IMR-90 (cell line): ENCODE measurements at regions not wholly inside any gene's neighbourhood (a gene's known extent, or its start where the extent isn't known, plus 50 kb on each side); places are given as distances from the start of the nearest gene placed in this dataset.
A peak's percentile ranks its signal among the peaks of the same experiment; 100 is the strongest.

Source experiments
- ATAC-seq: fragments of 200-7000 bp; cut with Tn5 transposase; 2 replicates; pipeline ENCODE4 v1.9.1; 2020; ENCODE audit warnings: low read depth, mild to moderate bottlenecking, moderate library complexity
- BruUV-seq: library from RNA; stranded (reverse); fragments of 400-500 nt; replicated peaks from 2 replicates; lab custom pipeline; 2021; lab: Mats Ljungman, UMichigan
- CTCF ChIA-PET: fragments of 300-600 bp; formaldehyde crosslinking; extraction: SDS; loops from one replicate; lab custom pipeline; 2021; ENCODE audit warnings: antibody characterized with exemption; lab: Yijun Ruan, JAX
- POLR2A ChIA-PET: fragments of 300-600 bp; sonication (Branson Sonifier 250); formaldehyde crosslinking; loops from one replicate; lab custom pipeline; 2022; ENCODE audit warnings: antibody characterized with exemption; ENCODE audit not compliant: unreplicated experiment; lab: Charles Lee
- DNase-seq: peaks from one replicate; pipeline ENCODE4 v3.0.0; 2013
- H2AFZ ChIP-seq: replicated peaks from 2 replicates; pipeline ENCODE3; 2013; ENCODE audit warnings: low read length, mild to moderate bottlenecking; ENCODE audit not compliant: poor library complexity
- H2AK5ac ChIP-seq: 2 replicates; pipeline ENCODE4 v1.6.1; 2013; ENCODE audit warnings: low read depth, low read length, inconsistent platforms
- H2AK9ac ChIP-seq: replicated peaks from 2 replicates; pipeline ENCODE3; 2013; ENCODE audit warnings: mild to moderate bottlenecking, low read depth, low read length, moderate library complexity; ENCODE audit not compliant: poor library complexity
- H2BK120ac ChIP-seq: 2 replicates; pipeline ENCODE4 v1.6.1; 2013; ENCODE audit warnings: low read depth, low read length, inconsistent platforms
- H2BK15ac ChIP-seq: 3 replicates; pipeline ENCODE4 v1.6.1; 2013; ENCODE audit warnings: low read depth, low read length, inconsistent platforms
- H2BK20ac ChIP-seq: 2 replicates; pipeline ENCODE4 v1.6.1; 2013; ENCODE audit warnings: low read depth, mild to moderate bottlenecking, inconsistent platforms, low read length, moderate library complexity
- H2BK5ac ChIP-seq: 2 replicates; pipeline ENCODE4 v1.6.1; 2013; ENCODE audit warnings: mild to moderate bottlenecking, low read depth, low read length, inconsistent platforms; ENCODE audit not compliant: poor library complexity, severe bottlenecking
- H3K14ac ChIP-seq: replicated peaks from 2 replicates; pipeline ENCODE4 v1.6.1; 2013; ENCODE audit warnings: low read depth, low read length, inconsistent platforms
- H3K18ac ChIP-seq: 2 replicates; pipeline ENCODE4 v1.6.1; 2013; ENCODE audit warnings: low read depth, low read length, control low read depth
- H3K23ac ChIP-seq: 2 replicates; pipeline ENCODE4 v1.6.1; 2013; ENCODE audit warnings: low read depth, low read length, inconsistent platforms
- H3K27ac ChIP-seq: 2 replicates; pipeline ENCODE4 v1.5.1; 2013; ENCODE audit warnings: mild to moderate bottlenecking, control low read depth, low read length; ENCODE audit not compliant: insufficient read depth
- H3K27me3 ChIP-seq: 2 replicates; pipeline ENCODE4 v1.6.1; 2013; ENCODE audit warnings: low read length; ENCODE audit not compliant: control insufficient read depth, insufficient read depth
- H3K36me3 ChIP-seq: 2 replicates; pipeline ENCODE4 v1.6.1; 2013; ENCODE audit warnings: low read length, mixed read lengths; ENCODE audit not compliant: control insufficient read depth, insufficient read depth
- H3K4ac ChIP-seq: 2 replicates; pipeline ENCODE4 v1.6.1; 2013; ENCODE audit warnings: low read depth, low read length, inconsistent platforms
- H3K4me1 ChIP-seq: 2 replicates; pipeline ENCODE4 v1.6.1; 2013; ENCODE audit warnings: low read length, mixed read lengths; ENCODE audit not compliant: control insufficient read depth, insufficient read depth
- H3K4me2 ChIP-seq: 2 replicates; pipeline ENCODE4 v1.6.1; 2013; ENCODE audit warnings: low read depth, mild to moderate bottlenecking, control low read depth, low read length, moderate library complexity
- H3K4me3 ChIP-seq: 2 replicates; pipeline ENCODE4 v1.5.1; 2013; ENCODE audit warnings: low read depth, mild to moderate bottlenecking, control low read depth, low read length, moderate library complexity; ENCODE audit not compliant: insufficient read depth
- H3K56ac ChIP-seq: 2 replicates; pipeline ENCODE4 v1.6.1; 2013; ENCODE audit warnings: low read length, inconsistent platforms; ENCODE audit not compliant: insufficient read depth; ENCODE audit errors: extremely low read depth
- H3K79me1 ChIP-seq, 2 experiments: 2 replicates each; pipeline ENCODE4 v1.6.1; 2013; ENCODE audit warnings: low read length in 2 of 2, inconsistent platforms in 1 of 2, low read depth in 1 of 2
- H3K9ac ChIP-seq: 2 replicates; pipeline ENCODE4 v1.6.1; 2013; ENCODE audit warnings: low read depth, low read length, control low read depth
- H3K9me1 ChIP-seq: 2 replicates; pipeline ENCODE4 v1.6.1; 2013; ENCODE audit warnings: low read length, inconsistent platforms; ENCODE audit not compliant: insufficient read depth
- H3K9me3 ChIP-seq: 2 replicates; pipeline ENCODE4 v1.6.1; 2013; ENCODE audit warnings: low read length; ENCODE audit not compliant: control insufficient read depth, insufficient read depth
- H4K20me1 ChIP-seq: 2 replicates; pipeline ENCODE4 v1.6.1; 2013; ENCODE audit warnings: low read length, inconsistent platforms; ENCODE audit not compliant: insufficient read depth
- H4K5ac ChIP-seq: 2 replicates; pipeline ENCODE4 v1.6.1; 2013; ENCODE audit warnings: mild to moderate bottlenecking, low read depth, low read length, control low read depth
- H4K8ac ChIP-seq, 2 experiments: 2 replicates each; pipeline ENCODE4 v1.6.1; 2013; ENCODE audit warnings: low read depth in 2 of 2, low read length in 2 of 2, control low read depth in 1 of 2, inconsistent platforms in 1 of 2
- H4K91ac ChIP-seq: 2 replicates; pipeline ENCODE4 v1.6.1; 2013; ENCODE audit warnings: low read depth, low read length, inconsistent platforms; ENCODE audit not compliant: insufficient read depth
- CEBPB ChIP-seq: IDR thresholded peaks from 2 replicates; pipeline ENCODE4 v1.6.1; 2012; ENCODE audit warnings: low read depth, low read length, improper control_type of control experiment
- CHD1 ChIP-seq: IDR thresholded peaks from 2 replicates; pipeline ENCODE4 v1.6.1; 2012; ENCODE audit warnings: low read depth, low read length, improper control_type of control experiment
- POLR2A ChIP-seq: IDR thresholded peaks from 2 replicates; pipeline ENCODE4 v1.6.1; 2012; ENCODE audit warnings: mild to moderate bottlenecking, low read depth, low read length
- WGBS, 2 experiments: methylation state at CpG; one replicate each; pipeline versions ENCODE4 v1.1.5 to v1.1.7; 2013; ENCODE audit warnings: missing lambda C conversion rate in 2 of 2; ENCODE audit not compliant: insufficient read length in 1 of 2; ENCODE audit errors: extremely low coverage in 2 of 2; 5-methylcytosine and 5-hydroxymethylcytosine counted together
- dilution Hi-C: fragments of 300-500 bp; cut with HindIII; formaldehyde crosslinking; loops from one replicate; pipeline ENCODE4 v1.14.3; 2018; ENCODE audit warnings: low sequenced_read_pairs; ENCODE audit not compliant: unreplicated experiment
- in situ Hi-C: fragments of 300-500 bp; cut with MboI; formaldehyde crosslinking; loops from 3 replicates; pipeline ENCODE4 v1.14.3; 2019; ENCODE audit warnings: low sequenced_read_pairs, inconsistent platforms, mixed read lengths
- intact Hi-C: fragments of 100-400 bp; cut with micrococcal nuclease; formaldehyde crosslinking; loops from 2 replicates; pipeline ENCODE4 v1.10.0; 2022

DNA sequence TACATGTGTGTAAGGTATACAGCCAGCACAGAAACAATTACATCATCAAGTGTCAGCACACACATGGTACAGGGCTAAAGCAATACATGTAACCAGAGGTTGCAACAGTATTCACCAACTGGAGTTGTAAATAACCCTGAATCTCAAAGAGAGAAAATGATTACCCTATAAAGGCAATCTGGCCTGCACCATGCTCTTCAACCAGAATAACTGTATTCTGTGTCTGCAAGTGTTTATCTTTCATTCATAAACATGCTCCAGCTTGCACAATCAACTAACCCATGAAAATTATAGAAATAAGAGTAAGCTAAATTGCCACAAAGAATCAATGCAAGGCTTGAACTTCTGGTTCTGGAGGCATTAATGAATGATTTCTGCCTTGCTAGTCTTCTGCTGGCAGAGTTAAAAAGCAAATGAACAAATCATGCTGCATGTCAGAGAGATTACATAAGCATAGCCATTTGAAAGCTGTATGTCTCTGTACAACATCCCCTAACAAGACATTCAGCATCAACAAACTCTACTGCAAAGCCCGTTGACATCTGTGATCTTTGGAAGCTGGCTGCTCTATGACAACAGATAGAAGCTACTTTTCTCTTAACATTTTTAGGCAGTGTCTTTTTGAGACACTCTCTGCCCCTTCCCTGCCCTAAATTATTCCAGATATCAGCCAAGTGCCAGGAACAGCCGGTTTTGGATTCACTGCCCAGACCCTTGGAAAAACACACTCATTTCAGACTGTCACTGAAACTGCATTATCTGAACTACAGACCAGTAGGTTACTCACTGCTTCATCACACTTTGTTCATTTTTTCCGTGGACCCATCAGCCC is 871.0 kb downstream of the OTOL1 start:
- Histone ChIP-seq H3K79me1 (no peaks in the 10 kb centered on the region), H3K4me3 (no peak overlapping the region), H3K9me1 (no peaks in the 10 kb centered on the region), H2AFZ (peak overlapping the region; percentile 38), H3K56ac (no peak overlapping the region), H3K9ac (no peak overlapping the region), H3K23ac (no peak overlapping the region), H3K27me3 (no peaks in the 10 kb centered on the region), H2BK20ac (peak overlapping the region; percentile 18; the same call in 1 of the 2 replicates), H3K4me2 (peak overlapping the region; percentile 67; the same call in 1 of the 2 replicates), H3K4ac (peak overlapping the region; percentile 11; the same call in 1 of the 2 replicates), H3K4me1 (peaks cover 6% of the 10 kb centered on the region; the same call in 1 of the 2 replicates), H3K14ac (peak overlapping the region; percentile 10; the same call in 1 of the 2 replicates), H3K18ac (peak overlapping the region; percentile 42; the same call in 1 of the 2 replicates), H2BK120ac (no peak overlapping the region), H3K36me3 (no peaks in the 10 kb centered on the region), H2AK9ac (no peak overlapping the region), H4K91ac (no peak overlapping the region), H3K9me3 (no peaks in the 10 kb centered on the region), H4K8ac (peak overlapping the region in 1 of 2 experiments; percentile 5; a peak in 1 of 4 replicates), H3K27ac (no peak overlapping the region), H2BK15ac (no peak overlapping the region), H4K20me1 (no peaks in the 10 kb centered on the region), H2BK5ac (peak overlapping the region; percentile 6), H4K5ac (peak overlapping the region; percentile 67; the same call in 1 of the 2 replicates), H2AK5ac (no peak overlapping the region)
- intact Hi-C loops: loop anchor here (10.0 kb wide), 1 partner anchor 147 kb away; no protein-coding TSS in a partner anchor
- peak; percentile 76 for ATAC-seq
- WGBS, 2 experiments: 0% methylated on average over 2 of the region's 3 CpGs; no CpG with 5 or more reads in 1 of the 2 experiments
- BruUV-seq: no TSS peak
- DNase-seq: peak; percentile 61
- TF ChIP-seq POLR2A: no peak
- TF ChIP-seq CEBPB: peak; percentile 77
- no peak for TF ChIP-seq CHD1
- dilution Hi-C loops: no loop called here
- in situ Hi-C loops: no loop called here
- CTCF ChIA-PET: no interaction called here
- POLR2A ChIA-PET: no interaction called here
